ENCODE measurements at regions not wholly inside any gene's neighbourhood (a gene's known extent, or its start where the extent isn't known, plus 50 kb on each side); places are given as distances from the start of the nearest gene placed in this dataset.
"Not testable (repeated sequence)": the region's sequence is repeated elsewhere in the genome, so short reads cannot be mapped to it uniquely, and the experiment has no call there.

GRCh38 chr9:78438780-78439179, 141.9 kb downstream of the PSAT1 start:
- no peak for DNase-seq

DNA sequence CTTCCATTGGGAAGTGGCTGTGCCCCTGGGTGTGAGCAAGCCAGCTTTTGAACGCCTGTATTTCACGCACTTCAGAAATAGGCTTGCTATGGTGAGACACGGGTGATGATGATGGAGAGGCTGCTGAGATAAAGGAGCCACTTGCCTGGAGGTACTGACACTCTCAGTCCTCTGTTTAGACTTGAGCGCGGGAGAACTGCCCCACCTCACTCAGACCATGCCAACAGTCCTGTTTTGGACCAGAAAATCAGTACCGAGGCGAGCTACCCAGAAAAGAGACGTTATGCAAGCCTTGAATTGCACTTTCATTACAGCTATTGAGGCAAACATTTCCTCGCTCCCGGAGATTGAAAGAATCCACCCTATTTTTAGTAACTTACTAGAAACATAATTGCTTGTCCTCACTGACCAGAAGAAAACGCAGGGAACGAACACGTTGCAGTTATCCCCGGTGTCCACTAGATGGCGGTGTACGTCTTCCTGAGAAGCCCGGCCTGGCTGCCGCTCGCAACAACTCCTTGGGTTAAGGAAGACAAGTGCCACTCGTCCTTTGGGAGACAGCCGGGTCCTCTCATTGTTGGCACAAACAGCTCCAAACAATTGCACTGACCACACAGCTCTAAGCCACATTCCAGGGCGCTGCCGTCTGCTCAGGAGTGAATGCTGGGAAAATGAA, 142.4 kb downstream of the PSAT1 start:
- peak; percentile 34 for DNase-seq

- DNase-seq: no peak
Measured at GRCh38 chr9:78439866-78440830, 143.2 kb downstream of the PSAT1 start.

DNA sequence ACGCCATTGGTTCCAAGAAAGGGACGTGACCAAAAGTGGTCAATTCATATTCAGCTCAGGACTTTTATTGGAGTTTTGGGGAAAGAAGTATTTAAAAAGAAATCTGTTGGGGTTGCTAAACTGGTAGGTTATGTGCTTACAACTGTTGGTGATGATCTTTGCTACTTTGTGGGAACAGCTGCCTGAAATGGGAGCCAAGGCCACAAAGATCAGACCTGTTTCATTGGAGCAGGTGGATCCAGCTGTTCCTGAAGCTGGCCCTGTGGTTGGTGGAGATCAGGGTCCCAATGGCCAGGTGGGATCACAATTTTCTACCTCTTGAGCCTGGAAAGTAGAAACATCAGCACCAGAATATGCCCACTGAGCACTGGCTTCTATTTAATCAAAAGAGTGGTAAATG, 144.5 kb downstream of the PSAT1 start:
- no peak for DNase-seq

DNA sequence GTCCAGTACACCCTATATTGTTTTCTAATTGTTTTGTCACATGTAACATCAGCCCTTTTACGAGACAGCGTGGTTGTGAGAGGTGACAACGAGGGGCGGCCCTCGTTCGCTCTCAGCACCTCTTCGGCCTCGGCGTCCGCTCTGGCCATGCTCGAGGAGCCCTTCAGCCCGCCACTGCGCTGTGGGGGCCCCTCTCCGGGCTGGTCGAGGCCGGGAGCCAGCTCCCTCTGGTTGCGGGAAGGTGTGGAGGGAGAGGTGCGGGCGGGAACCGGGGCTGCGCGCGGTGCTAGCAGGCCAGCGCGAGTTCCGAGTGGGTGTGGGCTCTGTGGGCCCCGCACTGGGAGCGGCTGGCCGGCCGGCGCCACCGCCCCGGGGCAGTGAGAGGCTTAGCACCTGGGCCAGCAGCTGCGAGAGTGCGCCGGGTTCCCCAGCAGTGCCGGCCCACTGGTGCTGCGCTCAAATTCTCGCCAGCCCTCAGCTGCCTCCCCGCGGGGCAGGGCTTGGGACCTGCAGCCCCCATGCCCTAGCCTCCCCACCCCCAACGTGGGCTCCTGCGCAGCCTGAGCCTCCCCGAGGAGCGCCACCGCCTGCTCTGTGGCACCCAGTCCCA, 145.0 kb downstream of the PSAT1 start:
- no peak for DNase-seq

DNA sequence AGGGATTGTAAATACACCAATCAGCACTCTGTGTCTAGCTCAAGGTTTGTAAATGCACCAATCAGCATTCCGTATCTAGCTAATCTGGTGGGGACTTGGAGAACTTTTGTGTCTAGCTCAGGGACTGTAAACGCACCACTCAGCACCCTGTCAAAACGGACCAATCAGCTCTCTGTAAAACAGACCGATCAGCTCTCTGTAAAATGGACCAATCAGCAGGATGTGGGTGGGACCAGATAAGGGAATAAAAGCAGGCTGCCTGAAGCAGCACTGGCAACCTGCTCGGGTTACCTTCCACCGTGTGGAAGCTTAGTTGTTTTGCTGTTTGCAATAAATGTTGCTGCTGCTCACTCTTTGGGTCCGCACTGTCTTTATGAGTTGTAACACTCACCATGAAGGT, 145.7 kb downstream of the PSAT1 start:
- not testable (repeated sequence) for DNase-seq

DNA sequence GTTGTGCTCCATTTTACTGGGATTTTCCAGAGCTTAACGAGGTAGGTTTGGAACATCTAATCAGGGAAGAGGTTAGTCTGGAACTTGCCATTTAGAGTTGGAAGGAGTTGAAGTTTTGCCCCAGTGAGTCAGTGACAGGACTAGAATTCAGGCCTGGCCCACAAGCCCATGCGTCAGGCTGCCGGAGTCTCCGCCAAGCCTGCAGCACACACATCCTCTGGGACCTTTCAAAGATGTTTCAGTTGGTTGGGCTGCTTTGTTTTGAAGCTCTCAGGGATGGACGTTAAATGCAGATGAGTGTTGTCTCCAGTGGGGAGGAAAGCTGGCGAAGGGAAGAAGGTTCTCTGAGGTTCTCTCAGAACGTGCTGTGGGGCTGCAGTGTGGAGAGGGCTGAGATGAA, 147.0 kb downstream of the PSAT1 start:
- DNase-seq: no peak

DNA sequence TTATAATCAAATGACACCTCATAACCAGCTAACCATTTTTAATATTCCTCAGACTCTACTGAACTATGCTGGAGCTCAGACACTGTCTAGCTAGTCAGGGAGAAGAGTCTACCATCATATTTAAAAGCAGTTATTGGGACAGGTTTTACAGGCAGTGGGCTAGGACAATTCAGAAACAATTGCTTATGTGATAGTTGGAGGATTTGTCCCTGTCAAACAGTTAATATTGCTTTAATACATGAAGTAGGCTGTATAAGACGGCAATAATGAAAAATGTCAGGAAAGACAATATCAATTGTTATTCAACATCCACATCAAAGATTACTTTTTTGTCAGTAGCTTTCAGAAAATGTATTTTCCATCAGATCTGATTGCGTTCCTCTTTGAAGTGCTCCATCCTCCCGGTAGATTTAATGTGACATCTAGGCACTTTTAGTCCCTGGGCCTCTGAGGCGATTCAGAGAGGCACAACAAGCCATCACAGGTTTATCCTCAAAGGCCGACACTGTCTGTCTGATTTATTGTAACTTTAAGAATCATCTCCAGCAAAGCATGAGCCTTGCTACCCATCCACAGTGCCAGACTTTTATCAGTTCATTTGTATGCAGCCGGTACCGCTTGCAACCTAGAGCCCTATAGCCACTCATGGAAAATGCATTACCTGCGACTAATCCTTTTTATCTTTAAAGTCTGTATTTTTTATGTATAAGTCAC, 152.2 kb downstream of the PSAT1 start:
- DNase-seq: no peak

- DNase-seq: no peak
Measured at GRCh38 chr9:78453450-78453849, 156.5 kb downstream of the PSAT1 start.

DNA sequence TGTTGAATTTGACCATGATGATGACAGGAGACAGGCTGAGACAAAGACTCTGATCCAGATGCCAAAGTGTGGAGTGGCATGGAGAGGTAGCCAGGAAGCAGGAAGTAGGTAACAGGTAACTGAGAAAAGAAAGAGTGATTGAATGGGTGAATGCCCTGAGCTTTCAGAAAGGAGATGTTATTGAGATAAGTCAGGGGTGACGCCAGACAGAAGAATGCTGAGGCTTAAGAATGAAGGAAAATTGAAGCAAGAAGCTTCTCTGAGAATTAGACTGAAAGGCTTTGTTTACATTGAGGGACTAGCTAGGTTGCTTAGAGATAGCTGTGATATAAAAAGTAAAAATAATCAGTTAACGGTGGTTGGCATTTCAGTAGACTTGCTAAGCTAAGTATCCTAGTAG, 165.7 kb downstream of the PSAT1 start:
- no peak for DNase-seq

DNA sequence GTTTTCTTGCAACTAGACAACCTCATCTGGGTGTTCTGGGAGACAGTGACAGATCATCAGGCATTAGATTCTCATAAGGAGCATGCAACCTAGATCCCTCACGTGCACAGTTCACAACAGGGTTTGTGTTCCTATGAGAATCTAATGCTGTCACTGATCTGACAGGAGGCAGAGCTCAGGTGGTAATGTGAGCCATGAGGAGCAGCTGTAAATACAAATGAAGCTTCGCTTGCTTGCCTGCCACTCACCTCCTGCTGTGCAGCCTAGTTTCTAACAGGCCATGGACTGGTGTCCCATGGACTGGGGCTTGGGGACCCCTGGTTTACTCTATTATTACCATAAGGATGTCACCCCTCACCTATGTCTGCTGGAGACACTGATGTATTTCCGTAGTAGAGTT, 166.8 kb downstream of the PSAT1 start:
- no peak for DNase-seq

GRCh38 chr9:78468231-78468630, 171.3 kb downstream of the PSAT1 start:
- no peak for DNase-seq

DNA sequence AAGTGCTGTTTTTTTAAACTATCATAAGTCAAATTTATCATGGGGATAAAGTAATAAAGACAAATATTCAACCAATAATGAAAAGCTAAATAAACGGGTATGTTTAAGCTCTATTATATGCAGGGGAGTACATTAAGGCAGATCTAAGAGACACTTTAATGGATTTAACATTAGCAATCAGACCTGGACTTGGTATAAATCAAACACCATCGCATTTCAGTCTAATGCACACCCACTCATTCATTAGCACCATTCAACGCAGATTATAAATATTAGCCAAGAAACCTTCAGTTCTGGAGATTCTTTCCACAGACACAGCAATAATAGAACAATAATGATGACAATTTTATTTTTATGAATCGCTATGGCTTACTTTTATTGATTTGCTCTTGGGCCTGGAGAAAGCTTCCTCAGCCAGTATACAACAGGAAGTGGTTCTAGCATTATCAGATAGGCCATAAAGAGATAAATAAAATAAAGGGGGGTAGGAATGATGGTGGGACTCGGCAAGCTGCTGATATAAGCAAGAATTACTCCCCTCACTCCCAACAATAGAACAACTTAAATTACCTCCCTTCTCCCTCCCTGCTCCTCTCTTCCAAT, 172.2 kb downstream of the PSAT1 start:
- DNase-seq: no peak

- no peak for DNase-seq
Measured at GRCh38 chr9:78470216-78470615, 173.3 kb downstream of the PSAT1 start.

DNA sequence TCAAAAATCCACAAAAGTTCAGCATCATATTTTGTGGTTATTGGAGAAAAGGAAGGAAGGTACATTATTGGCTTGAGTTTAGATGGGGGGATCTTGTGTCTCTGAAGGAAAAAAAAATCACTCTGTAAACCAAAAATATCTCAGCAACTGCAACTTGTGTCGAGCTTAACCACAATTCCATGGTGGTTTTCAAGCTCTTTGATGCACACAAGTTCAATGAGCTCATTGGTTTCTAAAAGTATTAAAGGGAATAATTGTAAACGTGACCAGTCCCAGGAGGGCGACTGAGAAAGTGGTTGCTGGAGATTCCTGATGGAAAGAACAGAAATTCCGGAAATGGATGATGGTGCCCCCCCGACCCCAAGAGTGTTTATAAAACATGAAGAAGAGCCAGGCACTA, 173.8 kb downstream of the PSAT1 start:
- no peak for DNase-seq

DNA sequence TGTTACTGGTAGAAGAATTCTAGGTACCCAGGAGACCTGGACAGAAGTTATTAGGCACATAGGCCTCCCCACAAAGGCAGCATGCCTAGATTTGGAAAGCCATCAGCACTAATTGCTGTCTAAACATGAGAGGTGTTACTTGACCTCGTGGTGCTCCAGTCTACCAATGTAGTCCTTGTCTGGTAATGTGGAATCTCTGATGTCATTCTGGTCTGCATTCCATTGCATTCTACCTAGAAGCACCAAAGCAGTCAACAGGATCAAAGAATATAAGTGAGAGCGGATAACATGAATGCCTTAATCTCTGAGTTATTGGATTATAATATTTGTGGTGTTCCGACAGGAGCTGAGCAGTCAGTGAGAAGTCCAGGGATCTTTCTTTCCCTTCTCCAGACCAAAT, 175.2 kb downstream of the PSAT1 start:
- DNase-seq: no peak

GRCh38 chr9:78479441-78479840, 182.5 kb downstream of the PSAT1 start:
- no peak for DNase-seq

DNA sequence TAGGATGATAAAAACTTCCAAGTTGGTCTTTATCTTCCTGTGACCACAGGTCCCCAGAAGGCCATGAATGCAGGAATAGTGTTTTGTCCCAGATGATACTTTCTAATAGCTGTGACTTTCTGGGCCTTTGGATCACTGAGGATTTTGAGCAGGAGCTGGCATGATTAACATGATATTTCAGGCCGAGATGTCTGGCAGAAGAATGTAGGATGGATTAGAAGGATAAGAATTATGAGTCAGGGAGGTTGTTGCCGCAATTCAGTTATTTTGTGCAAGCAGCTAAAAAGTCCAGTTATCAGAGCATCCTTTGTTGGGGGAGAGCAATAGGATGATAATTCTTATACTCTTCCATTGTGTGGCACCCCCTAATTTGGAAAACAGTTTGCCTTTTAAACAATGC, 189.7 kb downstream of the PSAT1 start:
- no peak for DNase-seq

DNA sequence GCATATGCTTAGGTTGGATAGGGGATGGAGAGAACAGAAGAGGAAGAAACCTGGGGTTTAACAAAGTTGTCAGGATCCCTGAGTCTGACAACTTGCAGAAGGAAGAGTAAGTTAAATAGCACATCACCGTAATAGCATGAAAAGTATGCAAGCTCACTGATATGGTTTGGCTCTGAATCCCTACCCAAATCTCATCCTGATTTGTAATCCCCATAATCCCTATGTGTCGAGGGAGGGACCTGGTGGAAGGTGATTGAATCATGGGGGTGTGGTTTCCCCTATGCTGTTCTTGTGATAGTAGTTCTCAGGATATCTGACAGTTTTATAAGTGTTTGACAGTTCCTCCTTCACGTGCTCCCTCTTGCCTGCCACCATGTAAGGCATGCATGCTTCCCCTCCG, 193.3 kb downstream of the PSAT1 start:
- DNase-seq: no peak

DNA sequence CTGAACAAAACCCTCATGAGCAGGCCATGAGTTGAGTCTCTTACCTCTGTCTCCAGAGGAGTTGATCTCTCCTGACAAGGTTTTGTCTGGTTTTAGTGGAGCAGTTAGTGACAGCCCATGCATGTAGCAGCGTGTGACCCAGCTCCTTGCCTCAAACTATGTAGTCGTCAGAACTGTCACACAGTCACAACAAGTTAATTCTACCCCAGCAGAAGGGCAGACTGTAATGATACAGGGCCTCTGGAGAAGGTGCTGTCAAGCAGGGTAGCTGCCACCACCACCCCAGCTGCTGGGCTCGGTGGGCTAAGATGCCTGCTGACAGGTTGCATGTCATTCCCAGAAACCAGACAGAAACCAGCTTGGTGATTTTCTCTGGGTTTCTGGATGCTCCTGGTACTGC, 194.5 kb downstream of the PSAT1 start:
- DNase-seq: no peak

GRCh38 chr9:78493166-78493742, 196.3 kb downstream of the PSAT1 start:
- DNase-seq: no peak

- no peak for DNase-seq
Measured at GRCh38 chr9:78502566-78502965, 205.6 kb downstream of the PSAT1 start.
